Uterus (tissue), 2 donors: ENCODE measurements at regions not wholly inside any gene's neighbourhood (a gene's known extent, or its start where the extent isn't known, plus 50 kb on each side); places are given as distances from the start of the nearest gene placed in this dataset.

ENCODE experiments used
- CTCF ChIP-seq, 4 experiments: fragments of 200-600 bp in 2 of 4; fragments of 450-650 bp in 2 of 4; sonication (generic) in 2 of 4; IDR thresholded peaks; one replicate each; pipeline ENCODE4 v1.5.1; 2016 to 2019; ENCODE audit warnings: antibody characterized with exemption in 4 of 4, mild to moderate bottlenecking in 2 of 4, moderate library complexity in 1 of 4
- POLR2A ChIP-seq, 2 donors: fragments of 450-650 bp; IDR thresholded peaks; one replicate each; pipeline ENCODE4 v1.6.1; 2016; ENCODE audit warnings: antibody characterized with exemption in 2 of 2, mild to moderate bottlenecking in 1 of 2, moderate library complexity in 1 of 2

- no peak for TF ChIP-seq CTCF (IDR thresholded peaks at IDR 0.05)
- no peak for TF ChIP-seq POLR2A (IDR thresholded peaks at IDR 0.05)
Measured at GRCh38 chr2:120511947-120512710, 166.2 kb downstream of the INHBB start.
